ENCODE measurements at regions not wholly inside any gene's neighbourhood (a gene's known extent, or its start where the extent isn't known, plus 50 kb on each side); places are given as distances from the start of the nearest gene placed in this dataset.

GRCh38 chr10:21318540-21319167, 206.8 kb downstream of the SKIDA1 start:
- no peak for DNase-seq

GRCh38 chr10:21317902-21318301, 207.6 kb downstream of the SKIDA1 start:
- no peak for DNase-seq

- DNase-seq = no peak
Observed at GRCh38 chr10:21315645-21316220, 209.7 kb downstream of the SKIDA1 start.

- DNase-seq = no peak
Observed at GRCh38 chr10:21314906-21315644, 210.4 kb downstream of the SKIDA1 start.

GRCh38 chr10:21314111-21314626, 211.3 kb downstream of the SKIDA1 start:
- DNase-seq = no peak

- DNase-seq = no peak
Observed at GRCh38 chr10:21313691-21314090, 211.8 kb downstream of the SKIDA1 start.

- no peak for DNase-seq
Observed at GRCh38 chr10:21311426-21311825, 214.1 kb downstream of the SKIDA1 start.

GRCh38 chr10:21309427-21309826, 216.1 kb downstream of the SKIDA1 start:
- DNase-seq = no peak

- DNase-seq = no peak
Observed at GRCh38 chr10:21308946-21309345, 216.5 kb downstream of the SKIDA1 start.

GRCh38 chr10:21308018-21308417, 217.5 kb downstream of the SKIDA1 start:
- no peak for DNase-seq

- DNase-seq = no peak
Observed at GRCh38 chr10:21304608-21305007, 220.9 kb downstream of the SKIDA1 start.

- DNase-seq = no peak
Observed at GRCh38 chr10:21304198-21304597, 221.3 kb downstream of the SKIDA1 start.

- DNase-seq = no peak
Observed at GRCh38 chr10:21300551-21300950, 224.9 kb downstream of the SKIDA1 start.

GRCh38 chr10:21299330-21299729, 226.2 kb downstream of the SKIDA1 start:
- DNase-seq = no peak

- no peak for DNase-seq
Observed at GRCh38 chr10:21298701-21299100, 226.8 kb downstream of the SKIDA1 start.

GRCh38 chr10:21297603-21298383, 227.7 kb downstream of the SKIDA1 start:
- no peak for DNase-seq

GRCh38 chr10:21296575-21297355, 228.7 kb downstream of the SKIDA1 start:
- DNase-seq = no peak

GRCh38 chr10:21293518-21294356, 231.7 kb downstream of the SKIDA1 start:
- no peak for DNase-seq

GRCh38 chr10:21292763-21293517, 232.5 kb downstream of the SKIDA1 start:
- DNase-seq = no peak

GRCh38 chr10:21290499-21291160, 234.9 kb downstream of the SKIDA1 start:
- DNase-seq = no peak

All from stimulated activated naive CD4-positive, alpha-beta T cell (primary cell).